Smooth muscle cell (in vitro differentiated cells): ENCODE measurements at regions not wholly inside any gene's neighbourhood (a gene's known extent, or its start where the extent isn't known, plus 50 kb on each side); places are given as distances from the start of the nearest gene placed in this dataset.

Experiments
- DNase-seq: peaks from one replicate; lab custom pipeline; 2025; ENCODE audit not compliant: unreplicated experiment; lab: John Stamatoyannopoulos, UW
- H2AFZ ChIP-seq: fragments of 200-600 bp; sonication (generic); 2 replicates; pipeline ENCODE4 v1.6.0; 2016; ENCODE audit warnings: antibody characterized with exemption, low read depth, mild to moderate bottlenecking
- H3F3A ChIP-seq: fragments of 200-600 bp; sonication (generic); 2 replicates; pipeline ENCODE4 v1.6.0; 2017; ENCODE audit warnings: antibody characterized with exemption, low read depth
- H3K27ac ChIP-seq: fragments of 200-600 bp; sonication (generic); 2 replicates; pipeline ENCODE4 v1.5.1; 2016; ENCODE audit warnings: low read depth, mild to moderate bottlenecking
- H3K27me3 ChIP-seq: fragments of 200-600 bp; sonication (generic); 2 replicates; pipeline ENCODE4 v1.6.1; 2016; ENCODE audit warnings: low read depth, mild to moderate bottlenecking
- H3K36me3 ChIP-seq: fragments of 200-600 bp; sonication (generic); 2 replicates; pipeline ENCODE4 v1.5.1; 2016; ENCODE audit warnings: low read depth
- H3K4me1 ChIP-seq: fragments of 200-600 bp; sonication (generic); 2 replicates; pipeline ENCODE4 v1.5.1; 2016; ENCODE audit warnings: low read depth
- H3K4me2 ChIP-seq: fragments of 200-600 bp; sonication (generic); 2 replicates; pipeline ENCODE4 v1.6.0; 2016; ENCODE audit warnings: mild to moderate bottlenecking
- H3K4me3 ChIP-seq: fragments of 200-600 bp; sonication (generic); 2 replicates; pipeline ENCODE4 v1.5.1; 2016; ENCODE audit warnings: mild to moderate bottlenecking
- H3K79me2 ChIP-seq: fragments of 200-600 bp; sonication (generic); 2 replicates; pipeline ENCODE4 v1.6.0; 2016; ENCODE audit warnings: low read depth, mild to moderate bottlenecking
- H3K9ac ChIP-seq: fragments of 200-600 bp; sonication (generic); 2 replicates; pipeline ENCODE4 v1.6.0; 2016; ENCODE audit warnings: low read depth
- H3K9me3 ChIP-seq: fragments of 200-600 bp; sonication (generic); replicated peaks from 2 replicates; pipeline ENCODE4 v1.5.1; 2016; ENCODE audit warnings: low read depth
- H4K20me1 ChIP-seq: fragments of 200-600 bp; sonication (generic); 2 replicates; pipeline ENCODE4 v1.6.0; 2016; ENCODE audit warnings: low read depth
- CTCF ChIP-seq: fragments of 200-600 bp; sonication (generic); IDR thresholded peaks from 2 replicates; pipeline ENCODE4 v1.5.1; 2017; ENCODE audit warnings: borderline replicate concordance, mild to moderate bottlenecking, antibody characterized with exemption; ENCODE audit not compliant: insufficient read depth, poor library complexity, severe bottlenecking
- WGBS: methylation state at CpG from one replicate; pipeline ENCODE4 v1.1.7; 2016; ENCODE audit warnings: low lambda C conversion rate; 5-methylcytosine and 5-hydroxymethylcytosine counted together

GRCh38 chr5:158570502-158570901 is 529.2 kb downstream of the EBF1 start:
- Histone ChIP-seq H3K36me3 (no peaks in the 10 kb centered on the region), H3K27ac (no peak overlapping the region), H4K20me1 (no peaks in the 10 kb centered on the region), H3K4me2 (no peak overlapping the region), H3K79me2 (no peaks in the 10 kb centered on the region), H3K4me3 (no peak overlapping the region), H2AFZ (no peak overlapping the region), H3K27me3 (no peaks in the 10 kb centered on the region), H3F3A (no peaks in the 10 kb centered on the region), H3K4me1 (no peaks in the 10 kb centered on the region), H3K9ac (no peak overlapping the region), H3K9me3 (no peaks in the 10 kb centered on the region)
- DNase-seq = no peak
- no peak for TF ChIP-seq CTCF
- WGBS = 83% methylated on average over 1 of the region's 1 CpG

- Histone ChIP-seq H3K36me3 (no peaks in the 10 kb centered on the region), H3K79me2 (no peaks in the 10 kb centered on the region), H3K4me2 (no peak overlapping the region), H3K9ac (no peak overlapping the region), H3K4me3 (no peak overlapping the region), H3K27ac (no peak overlapping the region), H3K4me1 (no peaks in the 10 kb centered on the region), H2AFZ (no peak overlapping the region), H3K9me3 (no peaks in the 10 kb centered on the region), H3K27me3 (no peaks in the 10 kb centered on the region), H3F3A (no peaks in the 10 kb centered on the region), H4K20me1 (no peaks in the 10 kb centered on the region)
- 79% methylated on average over 4 of the region's 4 CpGs for WGBS
- TF ChIP-seq CTCF = no peak
- no peak for DNase-seq
Measured at GRCh38 chr5:158569534-158569933, 530.2 kb downstream of the EBF1 start.

GRCh38 chr5:158565017-158565789 is 534.5 kb downstream of the EBF1 start:
- no peak overlapping the region for H3K4me2 ChIP-seq
- no peaks in the 10 kb centered on the region for H3K4me1 ChIP-seq
- 88% methylated on average over 3 of the region's 3 CpGs for WGBS
- no peaks in the 10 kb centered on the region for H3K27me3 ChIP-seq
- no peaks in the 10 kb centered on the region for H3K9me3 ChIP-seq
- no peak overlapping the region for H3K4me3 ChIP-seq
- H3F3A ChIP-seq = no peaks in the 10 kb centered on the region
- no peaks in the 10 kb centered on the region for H3K36me3 ChIP-seq
- TF ChIP-seq CTCF = no peak
- H3K79me2 ChIP-seq = no peaks in the 10 kb centered on the region
- H4K20me1 ChIP-seq = no peaks in the 10 kb centered on the region
- H3K27ac ChIP-seq = no peak overlapping the region
- H3K9ac ChIP-seq = no peak overlapping the region
- H2AFZ ChIP-seq = no peak overlapping the region
- DNase-seq = no peak
